ENCODE measurements at regions not wholly inside any gene's neighbourhood (a gene's known extent, or its start where the extent isn't known, plus 50 kb on each side); places are given as distances from the start of the nearest gene placed in this dataset.

DNA sequence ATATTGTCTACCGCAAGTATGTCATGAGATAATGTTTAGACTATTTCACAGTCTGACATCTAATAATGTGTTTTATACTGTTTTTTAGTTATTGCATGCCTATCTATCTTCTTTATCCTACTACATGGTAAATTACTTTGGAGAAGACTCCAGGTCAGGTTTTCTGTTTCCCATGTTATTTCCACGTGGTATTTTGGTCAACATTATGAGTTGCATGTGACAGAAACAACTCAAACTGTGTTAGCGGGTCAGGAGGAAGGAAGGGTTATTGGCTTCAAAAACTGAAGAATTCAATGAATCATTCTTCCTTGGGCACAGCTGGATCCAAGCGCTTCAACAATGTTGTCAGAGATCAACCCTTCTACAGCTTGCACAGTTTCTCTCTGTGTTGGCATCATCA is 252.1 kb upstream of the CCNG1 start:
- TF ChIP-seq TARDBP (IDR thresholded peaks at IDR 0.05) (no peak), BHLHE40 (IDR thresholded peaks at IDR 0.05; ENCODE audit: borderline replicate concordance) (no peak), LEF1 (IDR thresholded peaks at IDR 0.05; ENCODE audit: borderline replicate concordance) (no peak), HDGF (IDR thresholded peaks at IDR 0.05; ENCODE audit: borderline replicate concordance) (no peak), SP1 (IDR thresholded peaks at IDR 0.05) (no peak), SUZ12 (IDR thresholded peaks at IDR 0.05) (no peak), FOXM1 (IDR thresholded peaks at IDR 0.05; ENCODE audit: borderline replicate concordance) (no peak), L3MBTL2 (conservative IDR thresholded peaks at IDR 0.05) (no peak)

All from HEK293T (cell line).